K562 (cell line): ENCODE measurements at regions not wholly inside any gene's neighbourhood (a gene's known extent, or its start where the extent isn't known, plus 50 kb on each side); places are given as distances from the start of the nearest gene placed in this dataset.
A peak's percentile ranks its signal among the peaks of the same experiment; 100 is the strongest.

Experiments
- ATAC-seq: fragments of 200-7000 bp; cut with Tn5 transposase; 3 replicates; pipeline ENCODE4 v1.9.1; 2020; ENCODE audit warnings: moderate library complexity
- BruUV-seq: library from RNA; stranded (reverse); fragments of 400-500 nt; replicated peaks from 2 replicates; lab custom pipeline; 2021; lab: Mats Ljungman, UMichigan
- CTCF ChIA-PET: fragments of 300-600 bp; formaldehyde crosslinking; extraction: SDS; loops from one replicate; lab custom pipeline; 2021; ENCODE audit warnings: low intra/inter-chr PET ratio; lab: Yijun Ruan, JAX
- POLR2A ChIA-PET: fragments of 300-600, 350-650 bp; sonication (Branson Sonifier 250); formaldehyde crosslinking; extraction: SDS; loops from one replicate; lab custom pipeline; 2021; ENCODE audit warnings: antibody characterized with exemption, inconsistent platforms; lab: Yijun Ruan, JAX
- DNase-seq, 4 experiments: peaks; one replicate each; pipeline versions ENCODE4 v3.0.0 to v3.0.0-alpha.2; 2011 to 2018; ENCODE audit warnings: low spot score in 3 of 4, mixed read lengths in 3 of 4; ENCODE audit errors: extremely low read depth in 1 of 4
- FAIRE-seq: peaks from 2 replicates; lab custom pipeline; 2011; peaks lifted over from hg19 to GRCh38; lab: Jason Lieb, UNC
- H2AFZ ChIP-seq: 2 replicates; pipeline ENCODE4 v1.6.0; 2011; ENCODE audit warnings: low read depth, low read length, control low read depth, inconsistent platforms
- H3K27ac ChIP-seq: fragments of 200-600 bp; 3 replicates; pipeline ENCODE4 v1.8.0; 2011; ENCODE audit warnings: low read depth, mild to moderate bottlenecking, control low read depth, inconsistent platforms, low read length, moderate library complexity, mixed read lengths; ENCODE audit errors: extremely low read depth
- H3K27me3 ChIP-seq, 2 experiments: fragments of 300-600 bp in 1 of 2; 2 replicates in 1 of 2; 3 replicates in 1 of 2; pipeline versions ENCODE4 v1.6.0 to v1.8.0; 2011; ENCODE audit warnings: inconsistent platforms in 2 of 2, low read length in 2 of 2, mild to moderate bottlenecking in 1 of 2, mixed read lengths in 1 of 2, moderate library complexity in 1 of 2; ENCODE audit not compliant: control insufficient read depth in 2 of 2, insufficient read depth in 2 of 2
- H3K36me3 ChIP-seq: fragments of 300-600 bp; 3 replicates; pipeline ENCODE4 v1.8.0; 2011; ENCODE audit warnings: mild to moderate bottlenecking, low read length, inconsistent platforms; ENCODE audit not compliant: control insufficient read depth, insufficient read depth
- H3K4me1 ChIP-seq, 2 experiments: fragments of 200-600 bp in 1 of 2; replicated peaks in 1 of 2; 2 replicates in 1 of 2; 3 replicates in 1 of 2; pipeline versions ENCODE4 v1.5.1 to v1.8.0; 2011; ENCODE audit warnings: inconsistent platforms in 2 of 2, low read length in 2 of 2, mild to moderate bottlenecking in 1 of 2, mixed read lengths in 1 of 2, moderate library complexity in 1 of 2; ENCODE audit not compliant: control insufficient read depth in 2 of 2, insufficient read depth in 2 of 2
- H3K4me2 ChIP-seq: 2 replicates; pipeline ENCODE4 v1.6.1; 2011; ENCODE audit warnings: low read length, control low read depth, inconsistent platforms, mixed read lengths; ENCODE audit not compliant: insufficient read depth
- H3K4me3 ChIP-seq: fragments of 200-600 bp; sonication (generic), shearing (Covaris generic); 2 replicates; pipeline ENCODE4 v1.5.1; 2016; ENCODE audit warnings: control low read depth, inconsistent platforms
- H3K79me2 ChIP-seq: fragments of 200-600 bp; 3 replicates; pipeline ENCODE4 v1.8.0; 2011; ENCODE audit warnings: low read length, inconsistent platforms; ENCODE audit not compliant: control insufficient read depth, insufficient read depth
- H3K9ac ChIP-seq, 2 experiments: 2 replicates each; pipeline versions ENCODE4 v1.6.0 to v1.6.1; 2011; ENCODE audit warnings: low read depth in 2 of 2, low read length in 2 of 2, control low read depth in 1 of 2, inconsistent platforms in 1 of 2, mild to moderate bottlenecking in 1 of 2, mixed read lengths in 1 of 2; ENCODE audit not compliant: insufficient read depth in 1 of 2
- H3K9me1 ChIP-seq: one replicate; pipeline ENCODE4 v1.6.0; 2011; ENCODE audit warnings: inconsistent platforms, mild to moderate bottlenecking, low read length, moderate library complexity; ENCODE audit not compliant: control insufficient read depth, insufficient read depth
- H3K9me3 ChIP-seq: replicated peaks from 2 replicates; pipeline ENCODE4 v1.5.1; 2011; ENCODE audit warnings: low read depth, low read length, inconsistent platforms; ENCODE audit not compliant: control insufficient read depth, insufficient read depth
- H4K20me1 ChIP-seq: replicated peaks from 2 replicates; pipeline ENCODE4 v1.6.1; 2011; ENCODE audit warnings: low read length, inconsistent platforms, mixed read lengths; ENCODE audit not compliant: control insufficient read depth, insufficient read depth
- ATF3 ChIP-seq, 2 experiments: fragments of 450-650 bp in 1 of 2; sonication (generic) in 1 of 2; formaldehyde crosslinking in 1 of 2; IDR thresholded peaks in 1 of 2; conservative IDR thresholded peaks in 1 of 2; 2 replicates each; pipeline versions ENCODE4 v1.6.1 to v1.8.1; 2016 to 2023; ENCODE audit warnings: mild to moderate bottlenecking in 2 of 2, moderate library complexity in 2 of 2, inconsistent platforms in 1 of 2, missing genetic modification reagents in 1 of 2
- JUND ChIP-seq, 2 experiments: IDR thresholded peaks; 2 replicates in 1 of 2; 3 replicates in 1 of 2; pipeline ENCODE4 v1.6.1; 2011; ENCODE audit warnings: borderline replicate concordance in 2 of 2, low read depth in 2 of 2, low read length in 2 of 2, improper control_type of control experiment in 1 of 2, missing biosample characterization in 1 of 2, missing genetic modification characterization in 1 of 2, missing genetic modification reagents in 1 of 2
- MCM2 ChIP-seq: fragments of 450-650 bp; IDR thresholded peaks from 2 replicates; pipeline ENCODE4 v1.6.1; 2017; ENCODE audit warnings: low read depth, mild to moderate bottlenecking
- MYC ChIP-seq, 2 experiments: fragments of 250-450 bp in 1 of 2; sonication (Bioruptor Pico) in 1 of 2; IDR thresholded peaks; 2 replicates each; pipeline versions ENCODE4 v1.5.1 to v1.6.1; 2012 to 2021; ENCODE audit warnings: low read depth in 2 of 2, borderline replicate concordance in 1 of 2, improper control_type of control experiment in 1 of 2, low read length in 1 of 2, mild to moderate bottlenecking in 1 of 2, moderate library complexity in 1 of 2
- RBBP5 ChIP-seq: fragments of 200-600 bp; sonication (generic); IDR thresholded peaks from 2 replicates; pipeline ENCODE4 v1.6.1; 2012; ENCODE audit warnings: borderline replicate concordance, mild to moderate bottlenecking, low read length, control low read depth, inconsistent platforms; ENCODE audit not compliant: insufficient read depth, poor library complexity, severe bottlenecking
- TCF3 ChIP-seq: sonication (generic); formaldehyde crosslinking; IDR thresholded peaks from 2 replicates; pipeline ENCODE4 v1.4.0; 2020; ENCODE audit warnings: mild to moderate bottlenecking, missing genetic modification reagents
- TRIM28 ChIP-seq: fragments of 450-650 bp; IDR thresholded peaks from 2 replicates; pipeline ENCODE4 v1.6.1; 2017
- ZBTB8A ChIP-seq: fragments of 450-650 bp; IDR thresholded peaks from 2 replicates; pipeline ENCODE4 v1.6.1; 2018; ENCODE audit warnings: mild to moderate bottlenecking, moderate library complexity; ENCODE audit not compliant: partially characterized antibody
- WGBS: fragments of 100-300 bp; shearing (Covaris generic); methylation state at CpG from one replicate; pipeline ENCODE4 v1.1.6; 2016; ENCODE audit warnings: low coverage, mixed read lengths; ENCODE audit not compliant: insufficient coverage; ENCODE audit errors: missing lambda C conversion rate; 5-methylcytosine and 5-hydroxymethylcytosine counted together
- in situ Hi-C: fragments of 300-500 bp; cut with MboI; formaldehyde crosslinking; loops from 4 replicates; pipeline ENCODE4 v1.15.0; 2018; ENCODE audit warnings: inconsistent platforms, mixed read lengths
- intact Hi-C: fragments of 100-400 bp; cut with micrococcal nuclease; formaldehyde crosslinking; loops from 2 replicates; pipeline ENCODE4 v1.14.2; 2022

DNA sequence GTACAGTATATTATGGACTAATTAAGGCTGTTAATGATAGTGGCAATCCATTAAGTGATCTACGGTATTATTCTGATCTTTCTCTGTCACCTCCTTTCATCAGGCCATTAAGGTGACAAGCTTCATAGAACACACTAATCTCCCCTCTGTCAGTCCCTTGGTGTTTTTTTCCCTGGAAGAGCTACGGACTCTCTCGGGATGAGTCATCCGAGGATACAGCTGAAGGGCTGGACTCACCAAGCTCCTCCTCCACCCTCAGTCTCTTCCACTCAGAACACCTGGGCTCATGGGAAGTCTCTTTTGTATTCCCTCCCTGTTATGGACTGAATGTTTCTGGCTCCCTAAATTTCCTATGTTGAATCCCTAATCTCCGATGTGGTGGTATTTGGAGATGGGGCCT, 69.8 kb upstream of the PLXNA4 start:
- TF ChIP-seq ATF3 (IDR thresholded peaks at IDR 0.05) = peak; percentile 47; the same call in 1 of the 2 replicates
- no peak for TF ChIP-seq ATF3 (CRISPR knock-in tag; conservative IDR thresholded peaks at IDR 0.05)
- TF ChIP-seq JUND (IDR thresholded peaks at IDR 0.05; ENCODE audit: borderline replicate concordance, low read depth, low read length) = peak; percentile 38; the same call in 1 of the 2 replicates
- TF ChIP-seq JUND (tag; IDR thresholded peaks at IDR 0.05; ENCODE audit: borderline replicate concordance, low read depth, low read length) = peak; percentile 64; the same call in 1 of the 3 replicates
- no peak for TF ChIP-seq TCF3 (CRISPR knock-in tag)
- FAIRE-seq (no peak), ATAC-seq (no peak), DNase-seq (no peak)
- no peaks in the 10 kb centered on the region for H3K4me1 ChIP-seq
- H2AFZ ChIP-seq = no peak overlapping the region
- no peaks in the 10 kb centered on the region; the same call in 1 of the 2 replicates for H4K20me1 ChIP-seq
- H3K9ac ChIP-seq = no peak overlapping the region
- H3K27ac ChIP-seq = no peak overlapping the region
- in situ Hi-C loops (no loop called here), intact Hi-C loops (no loop called here)
- H3K79me2 ChIP-seq = no peaks in the 10 kb centered on the region
- ChIA-PET CTCF (no interaction called here), POLR2A (no interaction called here)
- H3K4me3 ChIP-seq = no peak overlapping the region
- no peak overlapping the region for H3K4me2 ChIP-seq
- no peaks in the 10 kb centered on the region for H3K9me1 ChIP-seq
- no TSS peak for BruUV-seq
- peaks cover 0 to 27% of the 10 kb centered on the region in 2 experiments; a peak in 2 of 5 replicates for H3K27me3 ChIP-seq
- under 1% methylated on average over 5 of the region's 5 CpGs for WGBS
- no peaks in the 10 kb centered on the region for H3K36me3 ChIP-seq
- no peaks in the 10 kb centered on the region for H3K9me3 ChIP-seq

DNA sequence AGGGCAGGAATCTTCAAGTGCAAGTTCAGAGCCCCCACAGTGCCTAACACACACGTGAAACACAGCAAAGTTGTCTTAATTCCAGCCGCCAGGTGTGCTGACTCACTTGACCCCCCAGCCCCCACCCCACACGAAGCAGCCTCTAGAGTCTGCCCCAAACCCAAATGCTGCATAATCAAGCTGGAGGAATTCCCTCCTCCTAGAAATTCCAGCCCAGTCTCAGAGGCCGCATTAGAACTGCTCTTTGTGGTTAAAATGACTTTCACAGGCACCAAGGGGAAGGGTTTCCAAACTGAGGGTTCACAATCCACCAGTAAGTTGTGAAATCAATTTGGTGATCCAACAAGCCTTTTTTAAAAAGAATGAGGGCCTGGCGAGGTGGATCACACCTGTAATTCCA, 67.0 kb upstream of the PLXNA4 start:
- Histone ChIP-seq H3K36me3 (no peaks in the 10 kb centered on the region), H3K9me3 (no peaks in the 10 kb centered on the region), H3K79me2 (no peaks in the 10 kb centered on the region), H3K27me3 (peaks cover 0 to 16% of the 10 kb centered on the region in 2 experiments; a peak in 2 of 5 replicates), H3K4me3 (no peak overlapping the region), H3K4me2 (no peak overlapping the region), H4K20me1 (no peaks in the 10 kb centered on the region; the same call in 1 of the 2 replicates), H3K9me1 (no peaks in the 10 kb centered on the region), H3K9ac (no peak overlapping the region), H3K4me1 (no peaks in the 10 kb centered on the region), H2AFZ (no peak overlapping the region), H3K27ac (no peak overlapping the region)
- ChIA-PET POLR2A (no interaction called here), CTCF (no interaction called here)
- no TSS peak for BruUV-seq
- FAIRE-seq = no peak
- no peak for TF ChIP-seq TCF3 (CRISPR knock-in tag)
- TF ChIP-seq RBBP5 = no peak
- TF ChIP-seq TRIM28 = no peak
- TF ChIP-seq ZBTB8A = no peak
- TF ChIP-seq MCM2 = no peak
- no peak for TF ChIP-seq MYC (IDR thresholded peaks at IDR 0.05; ENCODE audit: low read depth, low read length)
- TF ChIP-seq MYC (CRISPR knock-in tag; IDR thresholded peaks at IDR 0.05; ENCODE audit: borderline replicate concordance, low read depth) = no peak
- in situ Hi-C loops = no loop called here
- DNase-seq = no peak
- no peak for ATAC-seq
- WGBS = 0% methylated on average over 5 of the region's 5 CpGs
- intact Hi-C loops = no loop called here
